Putamen (tissue), 1 donor: ENCODE measurements at regions not wholly inside any gene's neighbourhood (a gene's known extent, or its start where the extent isn't known, plus 50 kb on each side); places are given as distances from the start of the nearest gene placed in this dataset.

Source experiments
- DNase-seq: peaks from one replicate; pipeline ENCODE4 v3.0.0-alpha.2; 2016; ENCODE audit warnings: low spot score

DNA sequence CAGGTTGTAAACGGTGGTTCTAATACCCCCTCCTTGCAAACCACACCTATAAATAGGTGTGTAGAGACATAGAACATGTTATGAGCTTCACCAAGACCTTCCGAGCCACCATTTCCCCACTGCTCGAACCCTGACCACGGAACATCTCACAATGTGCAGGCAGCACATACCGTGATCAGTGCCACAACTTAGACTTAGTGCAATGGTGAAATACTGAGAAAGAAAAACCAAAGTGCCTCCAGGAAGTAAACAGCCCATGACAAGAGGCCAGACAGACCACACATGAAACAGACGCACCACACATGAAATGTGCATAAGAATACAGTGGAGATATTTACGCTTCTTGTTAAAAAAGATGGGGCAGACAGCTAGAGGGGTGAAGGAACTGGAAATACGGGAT lies 166.9 kb upstream of the CCND2 start:
- DNase-seq = no peak

DNA sequence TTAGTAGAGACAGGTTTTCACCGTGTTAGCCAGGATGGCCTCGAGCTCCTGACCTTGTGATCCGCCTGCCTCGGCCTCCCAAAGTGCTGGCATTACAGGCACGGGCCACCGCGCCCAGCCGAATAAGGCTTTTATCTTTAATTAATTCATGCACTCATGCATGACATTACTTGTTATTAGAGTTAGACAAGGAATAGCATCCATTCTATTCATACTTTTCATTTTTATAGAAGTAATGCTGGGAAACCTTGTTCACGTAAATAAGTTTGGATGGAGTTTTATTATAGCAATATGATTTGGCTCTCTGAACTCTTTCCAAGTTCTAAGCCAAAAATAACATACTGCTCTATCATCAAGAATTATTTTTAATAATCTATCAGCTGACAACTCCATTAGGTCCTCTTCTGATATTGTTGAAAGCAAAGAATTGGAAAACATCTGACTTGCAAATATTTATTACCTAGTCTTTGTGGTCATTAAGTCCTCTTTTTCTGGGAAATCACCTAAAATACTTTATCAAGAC lies 168.8 kb upstream of the CCND2 start:
- no peak for DNase-seq

DNA sequence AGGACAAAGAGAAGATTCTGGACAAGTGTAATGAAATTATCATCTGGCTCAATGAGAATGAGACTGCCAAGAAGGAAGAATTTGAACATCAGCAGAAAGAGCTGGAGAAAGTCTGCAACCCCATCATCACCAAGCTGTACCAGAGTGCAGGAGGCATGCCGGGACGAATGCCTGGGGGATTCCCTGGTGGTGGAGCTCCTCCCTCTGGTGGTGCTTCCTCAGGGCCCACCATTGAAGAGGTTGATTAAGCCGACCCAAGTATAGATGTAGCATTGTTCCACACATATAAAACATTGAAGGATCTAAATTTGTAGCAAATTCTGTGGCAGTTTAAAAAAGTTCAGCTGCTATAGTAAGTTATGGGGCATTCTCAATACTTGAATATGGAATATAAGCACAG lies 174.3 kb upstream of the CCND2 start:
- DNase-seq = no peak

DNA sequence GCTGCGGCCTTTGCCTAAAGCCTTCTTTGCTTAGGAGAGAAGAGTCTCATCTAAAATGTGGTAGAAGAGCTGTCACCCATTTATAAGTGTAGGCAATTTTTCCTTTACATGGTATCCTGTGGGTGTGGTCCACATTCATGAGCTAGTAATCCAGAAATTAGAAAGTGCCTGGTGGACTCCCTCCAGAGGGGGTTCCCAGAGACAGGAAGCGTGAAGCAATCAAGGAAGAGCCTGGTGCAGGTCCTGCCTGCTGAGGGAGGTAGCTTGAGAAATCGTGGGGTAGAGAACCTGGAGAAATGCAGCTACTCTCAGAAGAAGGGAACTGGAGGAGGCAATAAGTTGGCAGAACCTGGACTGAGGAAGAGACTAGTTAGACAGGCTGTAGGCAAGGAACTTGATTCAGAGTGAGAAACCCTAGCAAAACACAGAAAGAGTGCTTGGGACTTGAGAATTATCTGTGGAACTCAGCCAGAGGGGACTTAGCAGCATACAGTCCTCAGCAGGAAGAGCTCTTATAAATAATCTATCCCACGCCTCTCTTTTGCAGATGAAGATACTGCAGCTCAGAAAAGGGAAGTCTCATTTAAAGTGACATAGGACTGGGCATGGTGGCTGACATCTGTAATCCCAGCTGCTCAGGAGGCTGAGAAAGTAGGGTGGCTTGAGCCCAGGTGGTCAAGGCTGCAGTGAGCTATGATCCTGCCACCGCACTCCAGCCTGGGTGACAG lies 182.4 kb upstream of the CCND2 start:
- no peak for DNase-seq

DNA sequence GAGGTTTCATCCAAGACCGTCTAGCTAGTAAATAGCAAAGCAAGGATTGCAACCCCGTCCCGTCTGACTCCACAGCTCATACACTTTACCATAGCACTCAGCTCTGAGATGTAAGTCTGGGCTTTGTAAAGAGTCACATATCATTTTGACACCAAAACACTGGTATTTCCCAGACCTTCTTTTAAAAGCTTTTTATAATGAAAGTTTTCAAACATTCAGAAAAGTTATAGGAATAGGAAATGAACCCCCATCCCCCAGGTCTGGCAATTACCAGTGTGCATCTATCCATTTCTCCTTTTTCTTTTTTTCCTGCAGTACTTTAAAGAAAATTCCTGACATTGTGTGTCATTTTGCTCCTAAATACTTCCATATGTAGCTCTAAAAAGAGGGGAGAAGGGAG lies 183.6 kb upstream of the CCND2 start:
- DNase-seq = no peak

DNA sequence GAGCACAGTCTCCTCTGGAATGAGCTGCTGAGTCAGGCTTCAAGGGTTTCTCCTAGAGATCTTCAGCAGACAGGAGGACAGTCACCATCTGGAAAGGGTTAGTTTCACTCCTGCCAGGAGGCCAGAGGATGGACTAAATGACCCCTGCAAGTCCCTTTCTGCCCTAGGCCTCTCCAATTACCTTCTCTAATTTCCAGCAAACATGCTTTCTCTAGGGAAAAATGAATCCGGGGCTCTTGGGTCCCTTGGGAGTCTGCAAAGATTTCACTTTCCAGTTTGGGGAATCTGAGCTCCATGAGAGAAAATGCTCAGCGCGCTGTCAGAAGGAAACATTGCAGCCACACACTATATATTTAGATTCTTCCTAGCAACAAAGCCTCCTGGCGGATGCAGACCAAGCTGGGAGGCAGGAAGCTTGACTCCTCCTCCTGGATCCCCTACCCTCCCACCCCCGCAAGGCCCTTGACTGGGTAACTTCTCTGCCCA lies 184.4 kb upstream of the CCND2 start:
- no peak for DNase-seq

DNA sequence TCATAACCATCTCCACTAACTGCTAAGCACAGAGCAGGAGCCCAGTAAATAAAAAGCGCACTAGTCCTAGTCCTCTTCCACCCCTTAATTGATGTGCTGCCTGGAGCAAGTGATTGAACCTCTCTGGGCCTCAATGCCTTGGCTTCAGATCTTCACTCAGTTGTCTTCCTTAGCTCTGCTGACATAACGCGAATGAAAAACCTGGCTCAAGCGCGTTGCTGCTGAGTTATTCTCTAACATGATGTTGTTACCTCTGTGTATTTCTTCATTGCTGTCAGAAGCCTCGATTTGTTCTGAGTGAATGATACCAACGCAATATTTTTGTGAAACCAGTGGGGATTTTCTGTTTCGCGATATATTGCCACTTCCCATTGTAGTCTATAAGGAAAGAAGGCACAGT lies 185.1 kb upstream of the CCND2 start:
- no peak for DNase-seq

DNA sequence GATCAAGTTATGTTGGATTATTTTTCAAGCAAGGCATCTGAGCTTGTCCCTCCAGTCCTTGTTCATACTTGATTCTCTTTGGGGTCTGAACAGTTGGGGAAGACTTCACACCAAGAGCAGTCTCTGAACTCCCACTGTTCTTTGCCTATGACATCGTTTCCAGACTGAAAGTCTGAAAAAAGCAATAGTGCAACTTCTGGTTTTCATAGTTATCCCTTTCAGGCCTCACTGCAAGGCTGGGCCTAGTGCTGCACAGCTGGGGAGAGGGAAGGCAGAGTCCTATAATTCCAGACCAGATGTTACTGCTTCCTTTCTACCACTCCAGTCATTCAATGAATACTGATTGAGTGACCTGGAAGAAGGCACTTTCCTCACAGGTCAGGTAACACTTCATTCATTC lies 187.1 kb upstream of the CCND2 start:
- DNase-seq = no peak

DNA sequence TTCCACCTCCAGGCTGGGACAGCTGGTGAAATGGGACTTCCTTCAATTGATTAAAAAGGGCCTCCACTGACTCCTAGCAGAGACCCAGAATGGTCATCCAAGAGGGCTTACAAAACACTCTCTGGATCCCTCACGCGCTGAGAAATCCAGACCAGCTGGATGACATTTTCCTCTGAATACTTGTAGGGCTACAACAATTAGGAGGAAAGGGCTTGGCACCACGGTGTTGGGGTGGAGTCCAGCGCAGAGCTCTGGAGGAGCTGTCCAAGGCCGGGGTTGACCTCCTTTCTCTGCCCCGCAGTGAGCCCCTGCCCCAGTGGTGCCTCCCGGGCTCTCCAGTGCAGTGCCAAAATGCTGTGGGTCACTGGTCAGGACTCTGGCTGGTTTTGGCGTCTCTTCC lies 189.0 kb upstream of the CCND2 start:
- DNase-seq = no peak

DNA sequence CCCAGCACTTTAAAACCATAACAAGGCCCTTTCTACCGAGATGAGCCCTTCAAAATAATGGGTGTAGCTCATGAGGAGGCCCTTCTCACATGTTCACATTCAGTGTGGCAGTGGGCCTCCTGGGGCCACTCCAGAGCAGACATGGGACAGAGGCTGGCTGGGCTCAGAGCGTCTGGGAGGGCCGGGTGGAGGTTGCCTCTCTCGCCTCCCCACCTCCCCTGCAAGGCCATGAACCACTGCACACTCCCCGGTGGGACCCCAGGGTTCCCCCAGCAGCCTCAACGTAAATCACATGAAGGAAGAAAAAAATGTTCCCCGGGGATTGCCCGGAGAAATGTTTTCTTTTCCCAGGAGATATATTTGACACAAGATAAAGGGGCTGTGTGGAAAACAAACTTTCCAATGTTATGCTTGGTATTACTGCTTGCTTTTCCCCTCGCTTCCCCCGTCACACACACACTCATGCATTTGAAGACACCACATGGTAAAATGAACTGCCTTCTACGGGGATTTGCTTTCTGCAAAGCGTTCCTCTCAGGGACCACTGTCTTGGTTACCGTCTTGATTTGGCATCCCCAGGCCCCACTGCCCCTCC lies 190.7 kb upstream of the CCND2 start:
- no peak for DNase-seq

DNA sequence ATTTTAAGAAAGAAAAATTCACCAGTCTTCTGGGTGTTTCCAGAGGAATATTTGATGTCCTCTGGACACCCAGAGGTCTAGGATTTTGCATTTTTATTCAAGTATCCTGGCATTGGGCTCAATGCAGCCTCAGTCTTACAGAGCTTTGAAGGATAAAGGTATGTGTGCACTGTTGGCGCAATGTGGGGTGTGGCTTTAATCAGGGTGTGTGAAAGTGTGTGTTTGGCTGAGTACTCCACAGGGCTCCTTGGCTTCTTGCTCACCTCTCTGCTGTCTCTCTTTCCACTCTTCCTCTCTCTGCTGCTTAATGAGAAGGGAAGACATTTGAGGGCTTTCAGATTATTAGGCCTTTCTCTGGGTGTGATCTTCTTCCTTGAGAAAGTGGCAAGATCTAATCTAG lies 193.3 kb upstream of the CCND2 start:
- no peak for DNase-seq

DNA sequence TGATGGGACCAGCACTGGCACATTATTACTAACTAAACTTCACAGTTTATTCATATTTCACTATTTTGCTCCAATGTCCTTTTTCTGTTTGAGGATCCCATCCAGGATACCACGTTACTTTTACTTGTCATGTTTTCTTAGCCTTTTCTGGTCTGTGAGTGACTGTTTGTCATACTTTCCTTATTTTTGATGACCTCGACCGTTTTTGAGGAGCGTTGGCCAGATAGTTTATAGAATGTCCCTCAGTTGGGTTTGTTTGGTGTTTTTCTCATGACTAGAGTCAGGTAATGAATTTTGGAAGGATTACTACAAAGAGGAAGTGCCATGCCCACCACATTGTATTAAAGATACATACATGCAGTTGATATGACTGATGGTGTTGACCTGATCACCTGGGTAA lies 199.4 kb upstream of the CCND2 start:
- DNase-seq = no peak

DNA sequence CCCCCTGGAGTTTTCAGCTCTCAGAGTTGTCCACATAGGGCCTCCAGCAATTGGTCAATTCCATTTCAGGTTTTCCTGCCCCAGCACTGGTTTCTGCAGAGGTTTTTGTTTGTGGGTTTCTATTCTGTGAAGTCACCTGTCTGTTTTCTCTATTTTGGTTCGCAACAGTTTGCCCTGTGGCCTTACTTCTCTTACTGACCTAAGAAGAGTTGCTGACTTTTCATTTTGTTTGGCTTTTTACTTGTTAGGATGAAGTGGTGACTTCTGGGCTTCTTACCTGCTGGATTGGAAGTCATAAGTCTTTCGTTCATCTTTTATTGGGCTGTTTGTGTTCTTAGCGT lies 196.4 kb upstream of the PARP11 start:
- no peak for DNase-seq

DNA sequence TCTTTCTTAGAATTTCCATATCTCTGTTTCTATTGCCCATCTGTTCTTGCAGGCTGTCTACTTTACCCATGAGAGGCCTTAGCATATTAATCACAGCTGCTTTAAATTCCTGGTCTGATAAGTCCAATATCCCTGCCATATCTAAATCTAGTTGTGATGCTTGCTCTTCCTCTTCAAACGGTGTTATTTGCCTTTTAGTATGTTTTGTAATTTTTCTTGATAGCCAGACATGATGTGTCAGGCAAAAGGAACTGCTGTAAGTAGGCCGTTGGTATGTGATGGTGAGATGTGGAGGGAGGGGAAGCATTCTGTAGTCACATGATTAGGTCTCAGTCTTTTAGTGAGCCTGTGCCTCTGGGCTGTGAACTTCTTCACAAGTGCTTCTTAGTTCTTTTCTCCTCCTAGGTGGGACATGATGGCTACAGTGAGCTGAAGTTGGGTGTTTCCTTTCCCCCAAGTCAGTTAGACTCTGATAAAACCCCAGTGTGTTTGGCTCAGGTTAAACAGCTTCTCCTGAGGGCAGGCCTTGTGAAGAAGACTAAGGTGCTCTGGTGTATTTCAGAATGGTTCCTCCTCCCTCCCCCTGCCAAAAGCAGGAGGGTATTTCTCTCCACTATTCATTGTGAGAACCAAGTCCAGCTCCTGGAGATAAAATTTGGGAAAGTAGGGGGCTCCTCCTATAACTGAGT lies 195.9 kb upstream of the PARP11 start:
- DNase-seq = no peak

DNA sequence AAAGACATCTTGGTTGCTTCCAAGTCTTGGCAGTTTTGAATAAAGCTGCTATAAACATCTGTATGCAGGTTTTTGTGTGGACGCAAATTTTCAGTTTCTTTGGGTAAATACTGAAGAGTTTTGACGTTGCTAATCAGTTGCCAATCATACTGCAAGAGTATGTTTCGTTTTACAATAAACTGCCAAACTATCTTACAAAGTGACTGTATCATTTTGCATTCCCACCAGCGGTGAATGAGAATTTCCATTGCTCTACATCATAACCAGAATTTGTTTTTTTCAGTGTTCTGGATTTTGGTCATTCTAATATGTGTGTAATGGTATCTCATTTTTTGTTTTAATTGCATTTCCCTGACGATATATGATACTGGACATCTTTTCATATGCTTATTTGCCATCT lies 190.8 kb upstream of the PARP11 start:
- DNase-seq = no peak

DNA sequence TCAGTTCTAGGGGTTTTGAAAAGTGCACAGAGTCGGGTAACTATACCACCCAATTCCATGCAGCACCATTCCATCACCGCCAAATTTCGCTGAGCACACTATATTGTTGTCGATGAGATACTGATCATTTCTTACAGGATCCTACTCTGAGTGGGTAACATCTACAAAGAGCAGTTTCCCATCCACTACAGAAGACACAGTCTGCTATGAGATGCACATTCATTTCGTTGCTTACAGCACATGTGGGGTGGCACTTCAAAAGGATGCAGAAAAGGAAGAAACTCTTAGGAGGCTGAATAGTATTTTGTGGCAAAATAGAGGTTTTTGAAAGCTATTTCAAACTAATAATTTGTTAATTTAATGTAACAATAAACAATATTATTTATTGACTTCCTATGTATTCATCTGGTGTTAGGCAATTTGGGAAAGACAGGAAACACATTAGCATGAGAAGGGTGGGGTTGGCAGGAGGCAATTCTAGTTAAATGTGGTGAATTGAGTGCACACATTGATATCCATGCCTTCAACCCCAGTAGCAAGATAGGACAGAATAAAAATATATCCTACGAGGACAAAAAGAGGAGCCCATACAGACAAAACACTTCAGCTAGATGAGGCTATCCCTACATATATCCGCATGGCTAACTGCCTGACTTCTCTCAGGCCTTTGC lies 186.8 kb upstream of the PARP11 start:
- DNase-seq = no peak

DNA sequence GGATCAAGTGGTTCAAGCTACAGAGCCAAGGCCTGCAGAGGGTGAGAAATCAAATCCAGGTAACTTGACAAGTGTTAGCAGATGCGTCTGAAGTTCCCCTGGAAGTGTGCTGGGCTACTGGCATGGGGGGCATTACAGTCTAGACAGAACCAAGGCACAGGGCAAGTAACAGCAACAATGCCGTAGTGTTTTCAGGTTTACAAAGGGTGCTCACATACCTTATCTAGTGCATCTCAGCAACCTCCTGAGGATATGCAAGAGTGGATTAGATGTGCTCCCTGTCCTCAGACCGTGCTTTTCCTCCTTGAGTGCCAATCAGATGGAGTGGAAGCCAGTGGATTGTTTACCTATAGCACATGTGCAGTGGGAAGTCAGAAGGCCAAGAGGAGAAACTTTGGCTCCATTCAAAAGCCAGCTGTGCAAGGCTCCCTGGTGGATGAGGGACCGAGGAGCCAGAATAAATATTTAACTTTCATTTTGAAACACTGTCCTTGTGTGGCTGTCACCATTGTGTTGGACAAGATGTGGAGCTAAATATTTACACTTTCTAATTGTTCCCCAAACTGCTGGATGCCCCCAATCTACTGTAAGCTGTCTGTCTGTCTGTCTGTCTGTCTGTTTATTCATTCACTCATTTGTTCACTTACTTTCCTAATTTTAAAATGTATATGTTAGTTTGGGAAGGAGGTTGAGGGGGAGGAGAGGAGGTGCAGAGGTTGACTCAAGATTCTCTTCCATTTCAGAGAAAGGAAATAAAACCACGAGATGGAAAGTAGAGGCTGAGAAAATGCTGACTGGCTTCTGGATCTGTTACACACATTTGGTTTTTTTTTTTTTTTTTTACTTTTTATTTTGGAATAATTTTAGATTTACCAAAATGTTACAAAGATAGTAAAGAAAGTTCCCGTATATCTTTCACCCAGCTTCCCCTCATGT lies 184.0 kb upstream of the PARP11 start:
- DNase-seq = no peak

DNA sequence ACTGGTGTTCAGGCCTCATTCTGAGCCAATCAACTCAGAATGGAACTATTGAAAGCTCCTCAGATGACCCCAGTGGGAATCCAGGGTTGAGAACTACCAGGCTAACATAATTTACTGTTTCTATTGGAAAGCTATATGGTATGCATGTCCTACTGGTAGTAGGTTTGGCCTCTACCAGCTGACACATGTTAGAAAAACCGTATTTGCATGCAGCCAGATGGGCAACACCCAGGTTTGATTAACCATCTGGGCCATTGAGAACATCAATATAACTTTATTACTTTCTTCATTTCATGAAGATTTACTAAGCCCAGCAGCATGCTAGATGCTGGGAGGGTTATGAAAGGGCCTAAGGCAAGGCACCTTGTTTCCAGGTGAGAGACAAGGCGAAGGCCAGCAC lies 181.4 kb upstream of the PARP11 start:
- no peak for DNase-seq

DNA sequence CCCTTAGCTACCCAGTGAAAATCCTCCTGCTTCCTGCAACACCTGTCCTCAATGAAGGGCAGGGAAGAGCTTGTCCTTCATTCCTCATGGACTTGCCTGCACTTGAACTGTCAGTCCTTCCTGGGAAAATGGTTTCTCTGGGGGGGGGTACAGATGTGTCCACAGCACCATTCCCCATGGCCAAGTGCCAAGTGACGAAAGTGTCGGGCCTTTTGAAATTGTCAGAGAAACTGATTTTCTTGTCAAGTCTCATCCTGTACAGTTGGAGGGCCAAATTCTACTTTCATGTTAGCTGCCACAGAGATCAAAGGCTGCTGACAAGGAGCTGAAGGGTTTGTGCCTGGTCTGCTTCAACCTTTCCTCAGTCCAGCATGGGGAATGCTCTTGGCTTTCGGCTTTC lies 179.5 kb upstream of the PARP11 start:
- no peak for DNase-seq

DNA sequence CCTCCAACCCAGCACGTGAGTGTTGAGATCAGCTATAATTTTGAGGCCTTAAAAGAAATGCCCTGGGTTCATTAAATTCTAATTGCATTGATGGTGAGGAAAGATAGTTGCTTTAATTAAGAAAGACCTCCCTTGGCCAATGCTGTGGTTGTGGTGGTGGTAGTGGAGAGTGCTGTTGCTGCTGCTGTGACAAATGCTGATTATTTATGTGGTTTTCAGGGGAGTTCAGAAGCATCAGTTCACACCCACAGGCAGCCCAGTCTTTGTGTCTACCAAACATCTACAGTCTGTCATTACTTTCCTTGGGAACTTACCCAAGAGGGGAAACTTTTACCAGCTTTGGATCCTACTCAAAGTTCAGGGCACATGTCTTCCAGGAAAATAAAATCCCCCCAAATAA lies 178.4 kb upstream of the PARP11 start:
- DNase-seq = no peak

DNA sequence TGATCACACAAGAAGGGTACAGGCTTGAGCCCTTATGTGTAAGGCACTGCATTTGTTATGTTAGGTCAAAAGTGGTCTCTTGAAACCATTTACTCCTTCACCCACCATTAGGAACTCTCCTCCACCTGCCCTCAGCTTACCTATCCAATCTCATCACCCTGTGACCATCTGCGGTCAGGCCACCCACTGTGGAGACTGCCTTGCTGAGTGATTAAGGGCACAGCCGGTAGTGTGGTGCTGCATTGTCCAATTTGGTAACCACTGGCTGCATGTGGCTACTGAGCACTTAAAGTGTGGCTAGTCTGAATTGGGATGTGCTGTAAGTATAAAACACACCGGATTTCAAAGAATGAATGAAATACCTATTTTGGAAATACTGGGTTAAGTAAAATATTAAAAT lies 177.1 kb upstream of the PARP11 start:
- DNase-seq = no peak
